ENCODE measurements at regions not wholly inside any gene's neighbourhood (a gene's known extent, or its start where the extent isn't known, plus 50 kb on each side); places are given as distances from the start of the nearest gene placed in this dataset.

GRCh38 chr4:101464596-101464995 is 117.3 kb upstream of the PPP3CA start:
- no peak for TF ChIP-seq POLR2A (IDR thresholded peaks at IDR 0.05)
- no peak for TF ChIP-seq CTCF (IDR thresholded peaks at IDR 0.05)
